GM23248 (cell line): ENCODE measurements at regions not wholly inside any gene's neighbourhood (a gene's known extent, or its start where the extent isn't known, plus 50 kb on each side); places are given as distances from the start of the nearest gene placed in this dataset.

Experiments used
- EZH2 ChIP-seq: fragments of 200-600 bp; sonication (generic); IDR thresholded peaks from 2 replicates; pipeline ENCODE4 v1.6.1; 2018; ENCODE audit warnings: antibody characterized with exemption, mild to moderate bottlenecking; ENCODE audit not compliant: insufficient read depth, poor library complexity, severe bottlenecking
- EZH2phosphoT487 ChIP-seq: fragments of 200-600 bp; sonication (generic); IDR thresholded peaks from 2 replicates; pipeline ENCODE4 v1.6.1; 2018; ENCODE audit warnings: antibody characterized with exemption, moderate library complexity, mild to moderate bottlenecking, low read depth; ENCODE audit not compliant: insufficient read depth

GRCh38 chr3:144875211-144875610, 903.6 kb downstream of the DIPK2A start:
- TF ChIP-seq EZH2 (no peak), EZH2phosphoT487 (no peak)
